CD4-positive, alpha-beta T cell (primary cell): ENCODE measurements at regions not wholly inside any gene's neighbourhood (a gene's known extent, or its start where the extent isn't known, plus 50 kb on each side); places are given as distances from the start of the nearest gene placed in this dataset.

ENCODE experiments used
- ATAC-seq: fragments of 200-7000 bp; cut with Tn5 transposase; one replicate; pipeline ENCODE4 v1.10.0; 2022; ENCODE audit warnings: mild to moderate bottlenecking; ENCODE audit not compliant: poor library complexity
- CTCF ChIA-PET: fragments of 350-600 bp; sonication (Branson Sonifier 250); formaldehyde crosslinking; loops from one replicate; lab custom pipeline; 2021; ENCODE audit warnings: antibody characterized with exemption, inconsistent platforms; lab: Charles Lee
- POLR2A ChIA-PET: fragments of 350-600 bp; sonication (Branson Sonifier 250); formaldehyde crosslinking; loops from one replicate; lab custom pipeline; 2021; ENCODE audit warnings: antibody characterized with exemption, inconsistent platforms; lab: Charles Lee
- DNase-seq, 14 experiments: peaks; one replicate each; pipeline ENCODE4 v3.0.0-alpha.2; 2013 to 2020; ENCODE audit warnings: mixed read lengths in 2 of 14
- H3K27ac ChIP-seq, 2 donors: one replicate each; pipeline versions ENCODE4 v1.5.1 to v1.7.0; 2013; ENCODE audit warnings: low read length in 2 of 2, low read depth in 1 of 2, mild to moderate bottlenecking in 1 of 2
- H3K27me3 ChIP-seq, 2 experiments: 1 replicate in 1 of 2; 2 replicates in 1 of 2; pipeline versions ENCODE4 v1.6.1 to v1.7.0; 2013; ENCODE audit warnings: low read length in 2 of 2, control low read depth in 1 of 2, mild to moderate bottlenecking in 1 of 2, moderate library complexity in 1 of 2; ENCODE audit not compliant: insufficient read depth in 2 of 2, control insufficient read depth in 1 of 2
- H3K36me3 ChIP-seq: one replicate; pipeline ENCODE4 v1.6.1; 2013; ENCODE audit warnings: low read length, control low read depth; ENCODE audit not compliant: insufficient read depth
- H3K4me1 ChIP-seq: one replicate; pipeline ENCODE4 v1.6.1; 2013; ENCODE audit warnings: low read length, control low read depth; ENCODE audit not compliant: insufficient read depth
- H3K4me3 ChIP-seq: one replicate; pipeline ENCODE4 v1.5.1; 2013; ENCODE audit warnings: mild to moderate bottlenecking, low read length, moderate library complexity
- H3K9me3 ChIP-seq, 2 experiments: 1 replicate in 1 of 2; 2 replicates in 1 of 2; pipeline versions ENCODE4 v1.6.1 to v1.7.0; 2013; ENCODE audit warnings: low read length in 2 of 2, mild to moderate bottlenecking in 2 of 2, control low read depth in 1 of 2, moderate library complexity in 1 of 2; ENCODE audit not compliant: control insufficient read depth in 1 of 2, insufficient read depth in 1 of 2
- H3K27ac Mint-ChIP-seq: one replicate; pipeline ENCODE4 v1.8.0; 2020; ENCODE audit warnings: mixed read lengths
- H3K27me3 Mint-ChIP-seq: one replicate; pipeline ENCODE4 v1.8.0; 2021; ENCODE audit warnings: mixed read lengths
- H3K36me3 Mint-ChIP-seq: one replicate; pipeline ENCODE4 v1.8.0; 2021; ENCODE audit warnings: low read depth, mixed read lengths
- H3K4me1 Mint-ChIP-seq: one replicate; pipeline ENCODE4 v1.8.0; 2021; ENCODE audit warnings: low read depth, mixed read lengths
- H3K4me3 Mint-ChIP-seq: one replicate; pipeline ENCODE4 v1.8.0; 2020; ENCODE audit warnings: mild to moderate bottlenecking, mixed read lengths
- H3K9me3 Mint-ChIP-seq: one replicate; pipeline ENCODE4 v1.8.0; 2020; ENCODE audit warnings: mixed read lengths
- intact Hi-C, 2 experiments: fragments of 100-400 bp; cut with DNase I in 1 of 2; cut with micrococcal nuclease in 1 of 2; formaldehyde crosslinking; loops; one replicate each; pipeline versions ENCODE4 v1.15.1 to v1.9.0; 2023 to 2025; cut with DNase I, micrococcal nuclease
- TF ChIP-seq, protein P1 (sequence below): fragments of 200-600 bp; IDR thresholded peaks from one replicate; pipeline ENCODE4 v1.8.0; 2022; ENCODE audit warnings: antibody characterized with exemption, mild to moderate bottlenecking

DNA sequence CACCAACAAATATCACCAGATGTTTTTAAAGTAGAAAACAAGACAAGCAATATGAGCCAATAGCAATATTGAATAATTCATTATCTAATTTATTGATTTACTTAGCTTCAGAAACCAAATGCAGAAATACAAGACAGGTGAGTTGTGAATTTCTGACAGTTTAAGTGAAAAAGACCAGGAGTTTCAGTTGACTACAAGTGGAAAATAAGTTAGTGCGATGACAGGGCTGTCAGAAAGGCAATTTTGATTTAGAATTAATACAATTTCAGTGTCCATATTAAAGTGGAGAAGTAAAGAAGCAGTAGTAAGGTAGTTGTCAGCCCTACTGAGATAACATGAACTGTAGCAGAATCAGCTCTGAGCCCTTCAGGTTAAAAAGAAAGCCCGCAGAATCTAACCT, 1066.7 kb upstream of the ATXN8OS start:
- Mint-ChIP-seq H3K27ac (no peak overlapping the region), H3K4me3 (no peak overlapping the region), H3K9me3 (peaks cover 11% of the 10 kb centered on the region), H3K4me1 (no peaks in the 10 kb centered on the region), H3K27me3 (no peaks in the 10 kb centered on the region), H3K36me3 (no peaks in the 10 kb centered on the region)
- Histone ChIP-seq H3K36me3 (no peaks in the 10 kb centered on the region), H3K9me3 (peaks cover 0 to 14% of the 10 kb centered on the region in 2 experiments), H3K4me1 (no peaks in the 10 kb centered on the region), H3K27me3 (no peaks in the 10 kb centered on the region), H3K27ac (no peak overlapping the region), H3K4me3 (no peak overlapping the region)
- POLR2A ChIA-PET = no interaction called here
- TF ChIP-seq, protein P1, sequence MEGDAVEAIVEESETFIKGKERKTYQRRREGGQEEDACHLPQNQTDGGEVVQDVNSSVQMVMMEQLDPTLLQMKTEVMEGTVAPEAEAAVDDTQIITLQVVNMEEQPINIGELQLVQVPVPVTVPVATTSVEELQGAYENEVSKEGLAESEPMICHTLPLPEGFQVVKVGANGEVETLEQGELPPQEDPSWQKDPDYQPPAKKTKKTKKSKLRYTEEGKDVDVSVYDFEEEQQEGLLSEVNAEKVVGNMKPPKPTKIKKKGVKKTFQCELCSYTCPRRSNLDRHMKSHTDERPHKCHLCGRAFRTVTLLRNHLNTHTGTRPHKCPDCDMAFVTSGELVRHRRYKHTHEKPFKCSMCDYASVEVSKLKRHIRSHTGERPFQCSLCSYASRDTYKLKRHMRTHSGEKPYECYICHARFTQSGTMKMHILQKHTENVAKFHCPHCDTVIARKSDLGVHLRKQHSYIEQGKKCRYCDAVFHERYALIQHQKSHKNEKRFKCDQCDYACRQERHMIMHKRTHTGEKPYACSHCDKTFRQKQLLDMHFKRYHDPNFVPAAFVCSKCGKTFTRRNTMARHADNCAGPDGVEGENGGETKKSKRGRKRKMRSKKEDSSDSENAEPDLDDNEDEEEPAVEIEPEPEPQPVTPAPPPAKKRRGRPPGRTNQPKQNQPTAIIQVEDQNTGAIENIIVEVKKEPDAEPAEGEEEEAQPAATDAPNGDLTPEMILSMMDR = no peak
- intact Hi-C loops = no loop called here
- CTCF ChIA-PET = no interaction called here
- ATAC-seq (no peak), DNase-seq (no peak)

DNA sequence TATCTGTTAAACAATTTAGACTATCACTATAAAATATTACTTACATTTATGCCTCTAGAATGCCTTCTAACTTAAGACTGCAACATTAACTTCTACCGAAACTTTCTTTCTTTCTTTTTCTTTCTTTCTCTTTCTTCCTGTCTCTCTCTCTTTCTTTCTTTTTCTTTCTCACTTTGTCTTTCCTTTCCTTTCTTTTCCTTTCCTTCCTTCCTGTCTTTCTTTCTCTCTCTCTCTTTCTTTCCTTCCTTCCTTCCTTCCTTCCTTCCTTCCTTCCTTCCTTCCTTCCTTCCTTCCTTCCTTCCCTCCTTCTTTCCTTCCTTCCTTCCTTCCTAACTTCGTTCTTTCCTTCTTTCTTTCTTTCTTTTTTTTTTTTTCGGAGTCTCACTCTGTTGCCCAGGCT, 1071.9 kb upstream of the ATXN8OS start:
- H3K9me3 ChIP-seq = peaks cover 0 to 14% of the 10 kb centered on the region in 2 experiments
- CTCF ChIA-PET = no interaction called here
- no peak for DNase-seq
- H3K4me1 Mint-ChIP-seq = no peaks in the 10 kb centered on the region
- TF ChIP-seq, protein P1 = no peak
- no peak for ATAC-seq
- intact Hi-C loops = no loop called here
- H3K4me1 ChIP-seq = no peaks in the 10 kb centered on the region
- H3K27me3 Mint-ChIP-seq = no peaks in the 10 kb centered on the region
- POLR2A ChIA-PET = no interaction called here
- no peaks in the 10 kb centered on the region for H3K9me3 Mint-ChIP-seq
- H3K27ac ChIP-seq = no peak overlapping the region
- no peaks in the 10 kb centered on the region for H3K36me3 Mint-ChIP-seq
- no peak overlapping the region for H3K27ac Mint-ChIP-seq
- no peaks in the 10 kb centered on the region for H3K27me3 ChIP-seq
- no peaks in the 10 kb centered on the region for H3K36me3 ChIP-seq
- H3K4me3 Mint-ChIP-seq = no peak overlapping the region
- H3K4me3 ChIP-seq = no peak overlapping the region

DNA sequence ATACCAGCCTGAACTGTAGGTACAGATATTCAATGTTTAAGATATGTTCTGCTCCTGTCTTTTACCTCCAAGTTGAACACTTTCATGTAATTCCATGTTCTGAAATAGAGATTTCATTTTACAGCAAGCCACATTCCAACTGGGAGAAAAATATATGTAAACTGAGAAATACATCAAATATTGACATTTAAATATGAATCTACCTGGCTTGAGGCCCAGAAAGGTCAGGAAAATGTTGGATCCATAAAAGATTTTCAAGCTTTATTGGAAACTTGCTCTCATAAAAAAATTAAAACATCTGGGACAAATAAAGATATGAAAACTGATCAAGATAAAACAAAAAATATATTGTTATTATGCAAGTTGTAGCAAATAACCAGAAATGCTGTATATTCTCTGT, 1078.7 kb upstream of the ATXN8OS start:
- Histone ChIP-seq H3K4me3 (no peak overlapping the region), H3K27ac (no peak overlapping the region), H3K4me1 (no peaks in the 10 kb centered on the region), H3K27me3 (no peaks in the 10 kb centered on the region), H3K9me3 (no peaks in the 10 kb centered on the region), H3K36me3 (no peaks in the 10 kb centered on the region)
- TF ChIP-seq, protein P1 = no peak
- Mint-ChIP-seq H3K9me3 (no peaks in the 10 kb centered on the region), H3K4me1 (no peaks in the 10 kb centered on the region), H3K36me3 (no peaks in the 10 kb centered on the region), H3K27me3 (no peaks in the 10 kb centered on the region), H3K4me3 (no peak overlapping the region), H3K27ac (no peak overlapping the region)
- ChIA-PET POLR2A (no interaction called here), CTCF (no interaction called here)
- DNase-seq = no peak
- intact Hi-C loops = no loop called here
- ATAC-seq = no peak
